GM18951 (cell line): ENCODE measurements at regions not wholly inside any gene's neighbourhood (a gene's known extent, or its start where the extent isn't known, plus 50 kb on each side); places are given as distances from the start of the nearest gene placed in this dataset.

Experiments
- POLR2A ChIP-seq: IDR thresholded peaks from 4 replicates; pipeline ENCODE4 v1.6.1; 2011; ENCODE audit warnings: mild to moderate bottlenecking; ENCODE audit not compliant: insufficient read length, insufficient read depth; ENCODE audit errors: extremely low read depth
- in situ Hi-C: fragments of 300-500 bp; cut with MboI; formaldehyde crosslinking; loops from one replicate; pipeline ENCODE4 v1.12.0; 2022; ENCODE audit warnings: low sequenced_read_pairs, mixed read lengths, inconsistent platforms; ENCODE audit not compliant: unreplicated experiment

DNA sequence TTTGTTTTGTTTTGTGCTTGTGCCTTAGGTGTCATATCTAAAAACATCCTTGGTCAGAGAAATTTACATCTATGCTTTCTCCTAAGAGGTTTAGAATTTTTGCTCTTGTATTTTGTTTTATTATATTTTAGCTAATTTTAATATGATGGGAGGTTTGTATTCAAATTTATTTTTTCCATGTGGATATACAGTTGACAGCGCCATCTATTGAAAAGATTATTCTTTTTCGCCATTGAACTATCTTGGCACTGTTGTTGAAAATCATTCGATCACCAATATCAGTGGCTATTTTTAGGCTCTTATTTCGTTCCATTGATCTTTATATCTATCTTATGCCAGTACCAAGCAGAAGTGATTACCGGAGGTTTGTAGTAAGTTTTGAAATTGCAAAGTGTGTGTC is 510.3 kb downstream of the BRD1 start:
- TF ChIP-seq POLR2A, result no peak
- in situ Hi-C loops, result no loop called here

DNA sequence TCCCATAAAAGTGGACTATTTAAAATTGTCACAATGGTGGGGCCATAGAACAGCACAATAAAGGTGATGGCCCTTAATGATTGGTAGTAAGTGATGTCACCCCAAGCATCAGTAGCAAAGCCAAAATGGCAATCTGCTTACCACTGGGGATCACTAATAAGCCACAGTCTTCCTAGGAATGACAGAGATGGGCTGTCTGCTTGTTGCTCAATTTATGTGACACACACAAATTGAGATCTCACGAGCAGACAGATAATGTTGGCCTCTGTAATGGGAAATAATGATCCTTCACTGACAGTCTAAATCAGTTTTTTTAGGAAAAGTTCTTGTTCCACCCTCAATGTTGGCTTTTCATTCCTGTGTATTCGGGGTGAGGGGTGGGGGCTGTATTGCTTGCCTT is 515.1 kb downstream of the BRD1 start:
- TF ChIP-seq POLR2A, result no peak
- in situ Hi-C loops, result no loop called here

DNA sequence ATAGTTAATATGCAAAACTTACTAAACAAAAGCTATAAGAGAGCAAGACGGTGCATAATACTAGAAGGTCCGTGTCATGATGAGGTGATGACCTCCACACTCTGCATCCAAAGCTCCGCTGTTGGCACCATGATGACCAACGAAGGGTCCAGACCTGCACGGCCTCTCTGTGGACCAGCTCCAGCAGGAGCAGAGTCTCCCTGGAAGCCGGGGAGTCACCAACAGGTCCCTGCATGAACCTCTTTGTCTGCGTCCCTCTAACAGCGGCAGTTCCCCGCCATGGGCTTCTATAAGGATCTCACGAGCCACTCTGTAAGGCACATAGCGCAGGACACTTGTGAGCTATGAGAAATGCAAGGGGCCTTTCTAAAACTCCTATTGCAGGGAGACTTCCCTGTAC is 517.3 kb downstream of the BRD1 start:
- in situ Hi-C loops, result no loop called here
- no peak for TF ChIP-seq POLR2A

DNA sequence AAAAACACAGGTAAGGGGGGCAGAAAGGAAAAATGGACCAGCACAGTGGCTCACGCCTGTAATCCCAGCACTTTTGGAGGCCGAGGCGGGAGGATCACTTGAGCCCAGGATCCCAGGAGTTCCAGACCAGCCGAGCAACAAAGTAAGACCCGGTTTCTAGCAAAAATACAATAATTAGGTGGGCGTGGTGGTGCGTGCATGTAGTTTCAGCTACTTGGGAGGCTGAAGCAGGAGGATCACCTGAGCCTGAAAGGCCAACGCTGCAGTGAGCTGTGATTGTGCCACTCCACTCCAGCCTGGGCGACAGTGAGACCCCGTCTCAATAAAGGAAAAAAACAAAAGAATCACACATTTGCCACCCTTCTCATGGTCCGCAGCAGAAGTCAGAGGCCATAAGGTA is 519.4 kb downstream of the BRD1 start:
- no peak for TF ChIP-seq POLR2A
- in situ Hi-C loops, result no loop called here

DNA sequence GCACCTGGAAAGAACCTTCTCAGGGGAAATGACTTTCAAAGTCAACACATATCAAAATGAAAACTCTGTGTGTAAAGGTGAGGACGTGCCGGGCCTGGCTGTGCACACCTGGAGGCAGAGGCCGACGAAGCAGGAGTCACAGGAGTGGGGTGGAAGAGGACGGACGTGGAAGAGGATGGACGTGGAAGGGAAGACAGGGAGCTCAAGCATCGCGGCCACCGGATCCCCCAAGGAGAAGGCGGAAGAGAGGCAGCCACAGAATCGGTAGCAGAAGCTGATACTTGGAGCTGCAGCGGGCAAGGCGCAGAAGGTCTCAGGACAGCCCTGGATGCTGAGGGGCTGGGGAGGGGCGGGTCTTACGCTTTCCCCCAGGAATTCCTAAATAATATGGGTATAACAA is 519.8 kb downstream of the BRD1 start:
- no peak for TF ChIP-seq POLR2A
- in situ Hi-C loops, result no loop called here

DNA sequence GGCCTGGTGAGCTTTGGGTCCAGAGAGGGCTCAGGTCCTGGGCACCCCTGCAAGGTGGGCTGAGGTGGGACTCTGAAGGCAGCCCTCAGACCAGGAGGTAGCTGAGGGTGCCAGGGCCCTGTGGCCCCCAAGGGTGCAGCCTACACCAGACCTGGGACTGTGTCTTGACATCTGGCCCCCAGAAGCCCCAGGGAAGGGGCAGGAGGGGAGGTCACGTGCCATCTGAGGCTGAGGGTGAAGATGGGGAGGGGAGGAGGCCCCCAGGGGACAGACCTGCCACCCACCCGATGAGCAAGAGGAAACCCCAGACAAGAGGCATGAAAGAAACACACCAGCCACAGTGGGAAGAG is 520.2 kb downstream of the BRD1 start:
- TF ChIP-seq POLR2A, result no peak
- in situ Hi-C loops, result no loop called here

DNA sequence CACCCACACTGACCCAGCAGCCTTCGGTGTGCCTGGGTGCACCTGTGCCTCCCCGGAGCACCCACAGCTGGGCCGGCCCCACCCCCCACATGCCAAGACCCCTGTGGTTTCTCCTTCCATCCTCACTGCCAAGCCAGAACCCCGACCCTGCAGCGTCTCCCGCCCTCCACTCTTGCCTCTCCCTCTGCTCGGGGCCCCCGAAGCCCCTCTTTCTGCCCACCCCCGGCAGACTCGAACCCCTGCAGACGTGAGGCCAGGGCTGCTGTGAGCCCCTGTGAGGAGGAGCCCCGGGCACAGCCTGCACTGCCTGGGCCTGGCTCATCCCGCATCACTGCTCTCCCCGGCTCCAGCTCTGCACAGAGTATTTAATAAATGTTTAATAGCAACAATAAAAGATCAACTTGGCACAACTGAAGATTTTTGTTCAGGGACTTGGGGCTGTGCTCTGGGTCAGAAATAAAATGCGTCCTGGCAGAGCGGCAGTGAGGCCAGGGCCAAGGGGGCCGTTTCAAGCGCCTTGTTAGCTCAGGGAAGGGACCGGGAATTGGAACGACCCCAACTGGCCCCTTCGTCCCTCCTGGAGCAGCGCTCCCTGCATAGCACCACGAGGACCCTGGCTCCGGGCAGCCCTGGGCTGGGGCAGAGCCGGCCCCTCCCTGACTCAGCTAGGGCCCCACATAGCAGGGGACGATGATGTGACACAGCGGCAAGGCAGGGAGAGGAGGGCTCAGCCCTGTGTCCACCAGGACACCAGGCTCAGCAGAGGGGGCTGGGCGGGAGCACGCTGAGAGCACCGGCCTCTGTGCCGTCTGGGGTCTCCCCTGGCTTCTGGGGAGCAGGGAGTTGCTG is 520.8 kb downstream of the BRD1 start:
- no peak for TF ChIP-seq POLR2A
- in situ Hi-C loops, result no loop called here

DNA sequence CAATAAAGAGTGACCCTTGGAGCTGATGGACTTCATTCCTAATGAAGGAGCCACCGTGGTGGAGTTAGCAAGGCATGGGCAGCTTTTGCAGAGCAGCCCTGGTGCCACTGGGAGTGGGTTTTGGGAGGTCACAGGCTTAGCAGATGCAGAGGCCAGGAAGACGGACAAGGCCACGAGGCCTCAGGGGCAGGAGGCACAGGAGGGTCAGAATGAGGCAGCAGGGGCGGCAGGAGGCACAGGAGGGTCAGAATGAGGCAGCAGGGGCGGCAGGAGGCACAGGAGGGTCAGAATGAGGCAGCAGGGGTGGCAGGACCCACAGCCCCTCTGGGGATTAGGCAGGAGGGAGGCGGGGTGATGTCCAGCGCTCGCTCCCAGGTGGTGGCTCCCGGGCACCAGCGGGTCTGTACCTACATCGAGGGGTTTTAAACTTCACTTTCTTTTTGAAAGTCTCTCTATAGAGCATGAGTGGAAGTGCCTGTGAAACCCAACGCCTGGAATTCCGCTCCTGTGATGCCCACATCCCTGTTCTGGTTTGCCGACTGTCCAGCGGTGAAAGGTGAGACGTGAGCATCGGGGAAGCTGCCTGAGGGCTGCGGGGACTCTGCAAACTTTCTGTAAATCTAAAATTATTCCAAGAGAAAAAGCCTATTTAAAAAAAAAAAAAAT is 521.6 kb downstream of the BRD1 start:
- in situ Hi-C loops, result no loop called here
- no peak for TF ChIP-seq POLR2A

DNA sequence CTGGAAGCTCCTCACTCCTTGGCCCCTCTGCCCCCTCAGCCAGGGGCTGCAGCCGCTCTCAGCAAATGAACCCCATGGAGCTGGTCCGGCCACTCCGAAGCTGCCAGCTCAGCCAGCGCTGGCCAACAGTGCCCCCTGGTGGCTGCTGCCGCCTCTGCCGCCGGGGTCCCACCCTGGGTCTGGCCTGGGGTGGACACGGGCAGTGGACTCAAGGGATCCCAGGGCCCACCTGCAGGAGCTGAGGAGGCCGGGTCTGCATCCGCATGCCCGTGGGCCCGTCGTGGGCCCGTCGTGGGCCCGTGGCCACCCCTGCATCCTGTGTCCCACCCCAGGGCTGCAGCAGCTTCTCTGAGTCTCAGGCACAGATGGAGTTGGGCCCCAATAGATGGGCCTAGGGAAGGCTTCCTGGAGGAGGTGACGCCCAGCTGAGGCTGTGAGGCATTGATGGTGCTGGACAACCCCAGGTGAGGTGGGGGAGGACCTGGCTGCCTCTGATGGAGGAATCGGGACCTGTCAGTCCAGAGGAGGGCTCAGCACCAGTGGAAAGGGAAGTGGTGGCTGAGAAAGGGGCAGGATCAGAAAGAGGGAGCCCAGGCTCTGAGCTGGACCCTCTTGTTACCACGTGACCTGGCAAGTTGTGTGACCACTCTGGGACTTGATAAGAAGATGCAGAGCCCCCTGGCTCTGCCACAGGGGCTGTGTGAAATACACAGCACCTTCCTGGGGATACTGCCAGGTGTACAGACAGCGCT is 522.3 kb downstream of the BRD1 start:
- in situ Hi-C loops, result no loop called here

DNA sequence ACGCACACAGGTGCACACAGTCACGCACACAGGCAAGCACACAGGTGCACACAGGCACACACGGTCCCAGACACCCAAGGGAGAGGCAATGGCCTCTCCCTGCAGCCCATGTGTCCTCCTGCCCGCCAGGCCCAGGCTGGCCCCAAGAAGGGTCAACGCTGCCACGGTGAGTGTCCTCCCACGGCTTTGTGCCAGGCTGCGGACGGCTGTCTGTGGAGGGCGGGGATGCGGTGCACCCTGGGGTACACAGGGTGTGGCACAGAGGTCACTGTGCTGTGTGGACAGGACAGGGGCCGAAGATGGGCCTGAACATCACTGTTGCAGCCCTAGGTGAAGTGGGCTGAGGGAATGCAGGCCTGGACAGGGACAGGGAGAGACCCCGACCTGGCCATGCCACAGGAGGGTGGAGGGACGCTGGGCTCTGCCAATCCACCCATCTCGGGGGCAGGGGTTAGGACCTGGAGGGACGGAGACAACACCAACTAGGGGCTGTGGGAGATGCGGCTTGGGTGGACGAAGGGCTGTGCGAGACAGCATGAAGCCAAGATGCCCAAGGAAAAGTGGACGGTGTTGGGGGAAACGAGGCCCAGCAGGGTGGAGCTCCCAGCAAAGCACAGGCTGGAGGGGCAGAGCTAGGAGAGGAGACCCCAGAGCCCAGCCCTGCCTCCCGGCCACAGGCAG is 523.8 kb downstream of the BRD1 start:
- in situ Hi-C loops, result no loop called here
- TF ChIP-seq POLR2A, result no peak

More for the DNA sequence above, 522.3 kb downstream of the BRD1 start:
- TF ChIP-seq POLR2A, result no peak

DNA sequence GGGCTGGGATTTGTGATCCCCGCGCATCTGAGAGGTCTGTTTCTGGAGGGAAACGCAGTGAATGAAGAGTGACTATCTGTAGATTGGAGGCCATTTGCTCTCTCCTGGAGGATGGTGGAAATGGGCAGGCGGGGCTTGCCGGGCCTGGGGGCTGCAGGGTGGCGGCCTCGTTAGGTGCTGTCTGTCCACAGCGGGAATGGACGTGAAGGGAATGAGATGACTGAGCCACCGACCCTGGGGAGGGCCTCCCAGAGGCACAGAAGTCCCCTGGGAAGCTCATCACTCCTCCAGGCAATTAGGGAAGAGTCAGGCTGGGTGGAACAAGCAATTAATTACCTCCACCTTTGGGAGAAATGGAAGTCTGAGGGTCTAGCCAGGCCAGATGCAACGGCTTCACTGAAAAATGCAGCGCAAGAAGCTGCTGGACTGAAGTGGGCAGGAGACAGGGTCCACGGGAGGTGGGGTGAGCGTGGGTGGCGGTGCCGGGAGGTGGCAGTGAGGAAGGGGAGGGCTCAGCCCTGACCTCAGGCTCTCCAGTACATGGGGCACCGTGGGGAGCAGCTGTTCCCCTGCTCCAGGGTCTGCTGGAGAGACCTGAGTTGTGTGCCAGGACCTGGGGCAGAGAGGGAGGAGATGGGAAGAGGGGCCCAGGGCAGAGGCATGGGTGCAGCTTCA is 524.5 kb downstream of the BRD1 start:
- TF ChIP-seq POLR2A, result no peak
- in situ Hi-C loops, result no loop called here

DNA sequence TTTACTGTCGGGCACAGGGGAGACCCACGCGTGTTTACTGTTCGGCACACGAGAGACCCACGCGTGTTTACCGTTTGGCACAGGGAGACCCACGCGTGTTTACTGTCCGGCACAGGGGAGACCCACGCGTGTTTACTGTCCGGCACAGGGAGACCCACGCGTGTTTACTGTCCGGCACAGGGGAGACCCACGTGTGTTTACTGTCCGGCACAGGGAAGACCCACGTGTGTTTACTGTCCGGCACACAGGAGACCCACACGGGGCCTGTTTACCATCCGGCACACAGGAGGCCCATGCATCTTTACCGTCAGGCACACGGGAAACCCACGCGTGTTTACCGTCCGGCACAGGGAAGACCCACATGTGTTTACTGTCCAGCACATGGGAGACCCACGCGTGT is 525.1 kb downstream of the BRD1 start:
- in situ Hi-C loops, result no loop called here
- TF ChIP-seq POLR2A, result no peak

DNA sequence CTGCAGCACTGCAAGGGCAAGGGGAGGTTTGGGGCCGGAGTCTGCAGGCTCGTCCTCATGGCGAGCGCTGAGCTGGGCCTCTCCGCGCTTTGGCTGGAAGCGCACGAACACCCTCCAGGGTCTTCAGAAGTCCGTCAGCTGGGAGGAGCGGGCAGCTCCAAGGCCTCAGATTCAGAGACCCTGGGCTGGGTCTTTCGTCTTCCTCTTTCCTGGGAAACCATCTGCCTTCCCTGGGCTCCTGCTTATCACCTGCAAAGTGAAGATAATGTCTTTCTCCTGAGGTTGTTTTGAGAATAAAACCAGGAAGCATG is 525.6 kb downstream of the BRD1 start:
- no peak for TF ChIP-seq POLR2A
- in situ Hi-C loops, result no loop called here
